Gastrocnemius medialis (tissue), 4 donors: ENCODE measurements at regions not wholly inside any gene's neighbourhood (a gene's known extent, or its start where the extent isn't known, plus 50 kb on each side); places are given as distances from the start of the nearest gene placed in this dataset.
A peak's percentile ranks its signal among the peaks of the same experiment; 100 is the strongest.

Experiments used
- ATAC-seq, 2 donors: fragments of 150-250 bp; one replicate each; pipeline ENCODE4 v1.9.1; 2016
- DNase-seq, 2 donors: peaks; one replicate each; pipeline ENCODE4 v3.0.0-alpha.2; 2019
- H3K27ac ChIP-seq, 4 donors: fragments of 200-600 bp; sonication (generic); 1 replicate in 1 of 4; 2 replicates in 3 of 4; pipeline ENCODE4 v1.5.1; 2016 to 2018; ENCODE audit warnings: mild to moderate bottlenecking in 2 of 4, moderate library complexity in 1 of 4
- H3K27me3 ChIP-seq, 3 donors: fragments of 200-600 bp; sonication (generic) in 2 of 3; 1 replicate in 1 of 3; 2 replicates in 2 of 3; pipeline versions ENCODE4 v1.5.1 to v1.6.0; 2016 to 2019; ENCODE audit warnings: mild to moderate bottlenecking in 1 of 3, moderate library complexity in 1 of 3
- H3K36me3 ChIP-seq, 2 donors: fragments of 200-600 bp; sonication (generic) in 1 of 2; one replicate each; pipeline ENCODE4 v1.5.1; 2017 to 2018
- H3K4me1 ChIP-seq, 2 donors: fragments of 200-600 bp; sonication (generic) in 1 of 2; one replicate each; pipeline ENCODE4 v1.5.1; 2016 to 2017; ENCODE audit warnings: mild to moderate bottlenecking in 2 of 2
- H3K4me3 ChIP-seq, 4 donors: fragments of 200-600 bp; sonication (generic) in 3 of 4; 1 replicate in 1 of 4; 2 replicates in 3 of 4; pipeline ENCODE4 v1.5.1; 2016 to 2019; ENCODE audit warnings: mild to moderate bottlenecking in 2 of 4
- H3K9me3 ChIP-seq, 3 donors: fragments of 200-600 bp; sonication (generic) in 2 of 3; 1 replicate in 1 of 3; 2 replicates in 2 of 3; pipeline ENCODE4 v1.5.1; 2016 to 2019
- POLR2A ChIP-seq, 2 donors: fragments of 450-650 bp; IDR thresholded peaks; one replicate each; pipeline ENCODE4 v1.6.1; 2017; ENCODE audit warnings: antibody characterized with exemption in 2 of 2, mild to moderate bottlenecking in 2 of 2, moderate library complexity in 2 of 2
- in situ Hi-C, 4 donors: fragments of 200-750 bp; cut with MboI; loops; one replicate each; pipeline versions ENCODE4 v1.15.0 to v1.8.0; 2017; ENCODE audit warnings: low sequenced_read_pairs in 4 of 4
- intact Hi-C: fragments of 100-400 bp; cut with DNase I; formaldehyde crosslinking; loops from one replicate; pipeline ENCODE4 v1.15.1; 2023; ENCODE audit warnings: low total_unique reads
- TF ChIP-seq, protein P1 (sequence below), 5 experiments: fragments of 450-650 bp in 3 of 5; fragments of 200-600 bp in 2 of 5; sonication (generic) in 2 of 5; IDR thresholded peaks in 4 of 5; conservative IDR thresholded peaks in 1 of 5; 1 replicate in 4 of 5; 2 replicates in 1 of 5; pipeline ENCODE4 v1.5.1; 2016 to 2019; ENCODE audit warnings: antibody characterized with exemption in 5 of 5, mild to moderate bottlenecking in 3 of 5, moderate library complexity in 3 of 5

DNA sequence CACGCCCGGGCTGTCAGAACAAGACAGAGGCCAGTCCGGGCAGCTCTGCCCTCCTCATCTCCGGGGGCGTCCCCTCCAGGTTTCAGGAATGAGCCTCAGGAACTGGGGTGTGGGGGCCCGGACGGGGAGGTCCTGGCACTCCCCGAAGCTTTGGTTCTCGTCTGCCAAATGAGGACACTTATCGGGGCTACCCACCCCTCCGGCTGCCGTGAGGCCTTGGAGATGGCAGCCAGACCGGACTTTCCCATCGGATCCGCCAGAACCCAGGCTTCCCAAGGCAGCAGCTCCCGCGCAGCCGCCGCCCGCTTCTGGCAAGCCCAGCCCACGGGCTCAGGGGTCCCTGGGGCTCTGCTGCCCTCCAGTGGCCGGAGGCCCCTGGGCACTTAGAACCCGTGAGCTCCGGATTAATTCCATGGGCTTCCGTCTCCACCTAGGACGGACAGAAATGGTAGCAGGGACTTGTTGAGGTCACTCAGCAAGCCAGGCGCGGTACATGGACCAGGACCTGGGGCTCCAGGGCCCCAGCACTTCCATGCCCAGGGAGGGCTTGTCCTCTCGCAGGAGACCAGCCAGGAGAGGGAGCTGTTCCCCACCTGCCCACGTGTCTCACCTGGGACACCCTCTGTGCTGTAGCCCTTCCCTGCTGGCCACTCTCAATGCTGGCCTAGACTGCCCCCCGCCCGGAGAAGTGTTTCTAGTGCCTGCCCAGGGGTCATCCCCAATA is 89.4 kb downstream of the LINGO1 start:
- ATAC-seq = peak; percentile 88 to 92

GRCh38 chr15:77542491-77543001 is 90.2 kb downstream of the LINGO1 start:
- no peaks in the 10 kb centered on the region for H3K27me3 ChIP-seq
- DNase-seq (no peak), ATAC-seq (no peak)
- in situ Hi-C loops = loop anchor here (5.0 to 25.0 kb wide), 6 partner anchors 358 to 528 kb away; no protein-coding TSS in a partner anchor
- intact Hi-C loops = loop anchor here (1.0 to 5.0 kb wide), 5 partner anchors 46 to 518 kb away; no protein-coding TSS in a partner anchor
- peak overlapping the region in 3 of 4 donors; percentile 8 to 57 (median 36) for H3K27ac ChIP-seq
- no peaks in the 10 kb centered on the region for H3K9me3 ChIP-seq
- H3K4me3 ChIP-seq = no peak overlapping the region
- peaks cover 6 to 17% of the 10 kb centered on the region in 2 donors for H3K4me1 ChIP-seq
- no peaks in the 10 kb centered on the region for H3K36me3 ChIP-seq
- TF ChIP-seq, protein P1, sequence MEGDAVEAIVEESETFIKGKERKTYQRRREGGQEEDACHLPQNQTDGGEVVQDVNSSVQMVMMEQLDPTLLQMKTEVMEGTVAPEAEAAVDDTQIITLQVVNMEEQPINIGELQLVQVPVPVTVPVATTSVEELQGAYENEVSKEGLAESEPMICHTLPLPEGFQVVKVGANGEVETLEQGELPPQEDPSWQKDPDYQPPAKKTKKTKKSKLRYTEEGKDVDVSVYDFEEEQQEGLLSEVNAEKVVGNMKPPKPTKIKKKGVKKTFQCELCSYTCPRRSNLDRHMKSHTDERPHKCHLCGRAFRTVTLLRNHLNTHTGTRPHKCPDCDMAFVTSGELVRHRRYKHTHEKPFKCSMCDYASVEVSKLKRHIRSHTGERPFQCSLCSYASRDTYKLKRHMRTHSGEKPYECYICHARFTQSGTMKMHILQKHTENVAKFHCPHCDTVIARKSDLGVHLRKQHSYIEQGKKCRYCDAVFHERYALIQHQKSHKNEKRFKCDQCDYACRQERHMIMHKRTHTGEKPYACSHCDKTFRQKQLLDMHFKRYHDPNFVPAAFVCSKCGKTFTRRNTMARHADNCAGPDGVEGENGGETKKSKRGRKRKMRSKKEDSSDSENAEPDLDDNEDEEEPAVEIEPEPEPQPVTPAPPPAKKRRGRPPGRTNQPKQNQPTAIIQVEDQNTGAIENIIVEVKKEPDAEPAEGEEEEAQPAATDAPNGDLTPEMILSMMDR (IDR thresholded peaks at IDR 0.05 in 4 of 5, conservative IDR thresholded peaks at IDR 0.05 in 1 of 5) = no peak
- TF ChIP-seq POLR2A (IDR thresholded peaks at IDR 0.05) = no peak

More for the DNA sequence above, 89.4 kb downstream of the LINGO1 start:
- Histone ChIP-seq H3K27ac (peak overlapping the region; percentile 8 to 57 (median 26)), H3K36me3 (no peaks in the 10 kb centered on the region), H3K27me3 (no peaks in the 10 kb centered on the region), H3K4me3 (peak overlapping the region; percentile 39 to 53 (median 50)), H3K9me3 (no peaks in the 10 kb centered on the region), H3K4me1 (peaks cover 6 to 17% of the 10 kb centered on the region in 2 donors)
- peak; percentile 48 to 70 for DNase-seq
- intact Hi-C loops = loop anchor here (1.0 to 5.0 kb wide), 5 partner anchors 47 to 519 kb away; no protein-coding TSS in a partner anchor
- in situ Hi-C loops = loop anchor here (5.0 to 25.0 kb wide), 6 partner anchors 359 to 529 kb away; no protein-coding TSS in a partner anchor
- no peak for TF ChIP-seq POLR2A (IDR thresholded peaks at IDR 0.05)
- TF ChIP-seq, protein P1 (IDR thresholded peaks at IDR 0.05 in 4 of 5, conservative IDR thresholded peaks at IDR 0.05 in 1 of 5) = peak; percentile 97 to 99 (median 98)

DNA sequence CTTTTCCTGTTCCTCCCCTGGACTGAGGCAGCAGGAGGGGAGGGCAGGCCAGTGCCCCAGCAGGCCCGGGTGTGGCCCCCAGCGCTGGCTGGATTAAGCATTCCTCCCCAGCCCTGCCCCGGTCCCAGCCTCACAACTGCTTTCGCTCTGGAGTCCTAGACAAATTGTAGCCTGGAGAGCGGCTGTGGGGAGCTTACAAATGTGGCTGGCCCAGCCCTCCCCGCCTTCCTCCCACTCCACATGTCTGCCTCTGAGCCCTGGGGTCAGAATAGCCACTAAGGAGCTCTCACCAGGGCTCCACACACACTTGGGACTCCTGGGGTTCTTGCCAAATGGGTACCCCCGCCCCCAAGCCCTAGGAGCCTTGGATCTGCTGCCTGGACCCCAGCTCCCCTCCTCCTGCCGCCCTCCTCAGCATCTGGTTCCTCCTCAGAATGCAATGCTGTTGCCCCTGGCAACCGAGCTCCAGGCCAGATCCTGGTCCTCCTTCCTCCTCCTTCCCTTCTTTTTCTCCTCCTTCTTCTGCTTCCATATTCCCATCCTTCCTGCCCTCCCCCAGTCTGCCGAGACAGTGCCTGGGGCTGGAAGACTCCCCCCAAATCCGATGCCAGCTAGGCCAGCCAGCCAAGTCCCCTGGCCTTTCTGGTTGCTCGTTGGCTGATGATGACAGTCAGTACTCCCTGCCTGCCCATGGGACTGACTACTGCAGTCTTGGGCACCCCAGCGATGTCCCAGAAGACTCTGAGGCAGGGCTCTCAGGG is 91.1 kb downstream of the LINGO1 start:
- ATAC-seq = no peak
- no peak for DNase-seq
- Histone ChIP-seq H3K4me3 (no peak overlapping the region), H3K27ac (peak overlapping the region in 1 of 4 donors; percentile 2), H3K36me3 (no peaks in the 10 kb centered on the region), H3K9me3 (no peaks in the 10 kb centered on the region), H3K27me3 (no peaks in the 10 kb centered on the region), H3K4me1 (peaks cover 6 to 17% of the 10 kb centered on the region in 2 donors)
- intact Hi-C loops = loop anchor here (2.0 to 5.0 kb wide), 2 partner anchors 45 to 124 kb away; no protein-coding TSS in a partner anchor
- TF ChIP-seq, protein P1 (IDR thresholded peaks at IDR 0.05 in 4 of 5, conservative IDR thresholded peaks at IDR 0.05 in 1 of 5) = no peak
- TF ChIP-seq POLR2A (IDR thresholded peaks at IDR 0.05) = no peak
- in situ Hi-C loops = loop anchor here (5.0 to 25.0 kb wide), 6 partner anchors 357 to 527 kb away; no protein-coding TSS in a partner anchor

DNA sequence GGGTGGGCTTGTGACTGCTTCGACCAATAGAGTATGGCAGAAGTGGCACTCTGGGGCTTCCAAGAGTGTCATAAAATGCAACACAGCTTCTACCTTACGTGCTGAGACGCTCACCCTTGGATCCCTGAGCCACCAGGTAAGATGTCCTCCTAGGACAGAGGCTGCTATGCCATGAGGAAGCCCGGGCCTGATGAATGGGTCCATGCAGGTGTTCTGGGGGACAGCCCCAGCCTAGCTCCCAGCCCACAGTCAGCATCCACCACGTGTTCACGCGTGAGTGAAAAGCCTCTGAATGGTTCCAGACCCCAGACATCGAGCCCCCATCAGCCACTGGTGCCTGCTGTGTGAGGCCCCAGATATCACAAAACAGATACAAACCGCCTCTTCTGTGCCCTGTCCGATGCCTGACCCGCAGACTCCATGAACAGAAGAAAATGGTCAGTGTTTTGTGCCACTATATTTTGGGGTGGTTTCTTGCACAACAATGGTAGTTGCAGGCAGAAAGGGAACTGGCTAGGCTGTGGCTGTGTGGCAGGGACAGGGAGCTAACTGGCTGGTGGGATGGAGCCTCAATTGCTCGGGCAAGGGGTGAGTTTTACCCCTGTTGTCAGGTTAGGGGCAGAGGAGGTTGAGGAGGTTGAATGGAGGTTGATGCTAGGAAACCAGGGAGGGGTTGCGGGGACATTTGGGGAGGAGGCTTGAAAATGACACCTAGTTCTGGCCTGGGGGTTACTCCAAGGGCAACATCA is 92.2 kb downstream of the LINGO1 start:
- Histone ChIP-seq H3K27ac (no peak overlapping the region), H3K9me3 (no peaks in the 10 kb centered on the region), H3K4me1 (peaks cover 6 to 17% of the 10 kb centered on the region in 2 donors), H3K4me3 (no peak overlapping the region), H3K27me3 (no peaks in the 10 kb centered on the region), H3K36me3 (no peaks in the 10 kb centered on the region)
- DNase-seq (no peak), ATAC-seq (no peak)
- in situ Hi-C loops = loop anchor here (5.0 to 25.0 kb wide), 6 partner anchors 356 to 526 kb away; no protein-coding TSS in a partner anchor
- TF ChIP-seq, protein P1 (IDR thresholded peaks at IDR 0.05 in 4 of 5, conservative IDR thresholded peaks at IDR 0.05 in 1 of 5) = no peak
- intact Hi-C loops = loop anchor here (5.0 kb wide), 1 partner anchor 123 kb away; no protein-coding TSS in a partner anchor
